Esophagus muscularis mucosa (tissue), 4 donors: ENCODE measurements at regions not wholly inside any gene's neighbourhood (a gene's known extent, or its start where the extent isn't known, plus 50 kb on each side); places are given as distances from the start of the nearest gene placed in this dataset.

Source experiments
- EP300 ChIP-seq: sonication (generic); formaldehyde crosslinking; IDR thresholded peaks from one replicate; pipeline ENCODE4 v1.6.1; 2017; ENCODE audit warnings: antibody characterized with exemption
- POLR2A ChIP-seq: fragments of 450-650 bp; IDR thresholded peaks from one replicate; pipeline ENCODE4 v1.6.1; 2017; ENCODE audit warnings: antibody characterized with exemption, moderate library complexity, mild to moderate bottlenecking, low read depth
- POLR2AphosphoS5 ChIP-seq, 2 donors: sonication (generic); formaldehyde crosslinking; IDR thresholded peaks; one replicate each; pipeline ENCODE4 v1.6.1; 2017; ENCODE audit warnings: antibody characterized with exemption in 2 of 2
- TF ChIP-seq, protein P1 (sequence below), 3 experiments: fragments of 200-600 bp in 2 of 3; fragments of 450-650 bp in 1 of 3; sonication (generic) in 2 of 3; IDR thresholded peaks; one replicate each; pipeline ENCODE4 v1.5.1; 2017 to 2019; ENCODE audit warnings: antibody characterized with exemption in 3 of 3, mild to moderate bottlenecking in 2 of 3, moderate library complexity in 1 of 3

GRCh38 chr7:15096853-15097252 is 194.3 kb upstream of the DGKB start:
- TF ChIP-seq, protein P1, sequence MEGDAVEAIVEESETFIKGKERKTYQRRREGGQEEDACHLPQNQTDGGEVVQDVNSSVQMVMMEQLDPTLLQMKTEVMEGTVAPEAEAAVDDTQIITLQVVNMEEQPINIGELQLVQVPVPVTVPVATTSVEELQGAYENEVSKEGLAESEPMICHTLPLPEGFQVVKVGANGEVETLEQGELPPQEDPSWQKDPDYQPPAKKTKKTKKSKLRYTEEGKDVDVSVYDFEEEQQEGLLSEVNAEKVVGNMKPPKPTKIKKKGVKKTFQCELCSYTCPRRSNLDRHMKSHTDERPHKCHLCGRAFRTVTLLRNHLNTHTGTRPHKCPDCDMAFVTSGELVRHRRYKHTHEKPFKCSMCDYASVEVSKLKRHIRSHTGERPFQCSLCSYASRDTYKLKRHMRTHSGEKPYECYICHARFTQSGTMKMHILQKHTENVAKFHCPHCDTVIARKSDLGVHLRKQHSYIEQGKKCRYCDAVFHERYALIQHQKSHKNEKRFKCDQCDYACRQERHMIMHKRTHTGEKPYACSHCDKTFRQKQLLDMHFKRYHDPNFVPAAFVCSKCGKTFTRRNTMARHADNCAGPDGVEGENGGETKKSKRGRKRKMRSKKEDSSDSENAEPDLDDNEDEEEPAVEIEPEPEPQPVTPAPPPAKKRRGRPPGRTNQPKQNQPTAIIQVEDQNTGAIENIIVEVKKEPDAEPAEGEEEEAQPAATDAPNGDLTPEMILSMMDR (IDR thresholded peaks at IDR 0.05): no peak
- no peak for TF ChIP-seq POLR2AphosphoS5 (IDR thresholded peaks at IDR 0.05)
- no peak for TF ChIP-seq POLR2A
- TF ChIP-seq EP300: no peak
